Activated T-cell treated with anti-CD3 and anti-CD28 coated beads, Interleukin-2, amount 50 U/mL, for 48 hours (primary cell): ENCODE measurements at regions not wholly inside any gene's neighbourhood (a gene's known extent, or its start where the extent isn't known, plus 50 kb on each side); places are given as distances from the start of the nearest gene placed in this dataset.

Experiments used
- DNase-seq, 2 experiments: peaks; one replicate each; pipeline ENCODE4 v3.0.0-alpha.2; 2020

GRCh38 chr11:79768343-79768742 is 327.5 kb upstream of the TENM4 start:
- no peak for DNase-seq

DNA sequence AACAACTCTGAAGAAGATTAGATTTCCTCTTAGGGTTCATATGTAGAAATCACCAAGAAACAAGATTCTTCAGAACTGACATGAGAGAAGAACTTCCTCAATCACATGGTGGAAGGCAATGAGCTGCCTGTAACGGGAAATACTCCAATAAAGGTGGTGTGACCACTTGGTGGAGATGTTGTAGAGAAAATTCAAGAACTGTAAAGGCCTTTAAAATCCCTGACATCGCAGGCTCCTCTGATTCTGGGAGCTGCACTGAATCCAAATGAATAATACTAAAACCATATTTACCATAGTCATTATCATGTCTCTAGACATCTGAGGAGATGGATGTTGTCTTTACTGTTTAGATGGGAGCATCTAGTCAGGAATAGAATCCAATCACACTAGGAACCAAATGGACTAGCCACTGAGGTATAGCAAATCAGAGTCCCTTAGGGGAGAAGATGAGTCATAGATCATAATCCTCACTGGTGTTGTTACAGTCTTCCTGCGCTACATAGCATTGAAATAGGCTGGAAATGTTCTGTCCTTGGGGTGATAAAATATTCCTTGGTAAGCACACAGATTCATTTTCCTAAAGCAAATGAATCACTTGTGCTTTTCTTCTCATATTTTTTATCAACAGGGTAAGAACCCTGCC is 321.6 kb upstream of the TENM4 start:
- no peak for DNase-seq

- DNase-seq, result no peak
Measured at GRCh38 chr11:79758325-79758724, 317.5 kb upstream of the TENM4 start.

- DNase-seq, result no peak
Measured at GRCh38 chr11:79747406-79747805, 306.6 kb upstream of the TENM4 start.

DNA sequence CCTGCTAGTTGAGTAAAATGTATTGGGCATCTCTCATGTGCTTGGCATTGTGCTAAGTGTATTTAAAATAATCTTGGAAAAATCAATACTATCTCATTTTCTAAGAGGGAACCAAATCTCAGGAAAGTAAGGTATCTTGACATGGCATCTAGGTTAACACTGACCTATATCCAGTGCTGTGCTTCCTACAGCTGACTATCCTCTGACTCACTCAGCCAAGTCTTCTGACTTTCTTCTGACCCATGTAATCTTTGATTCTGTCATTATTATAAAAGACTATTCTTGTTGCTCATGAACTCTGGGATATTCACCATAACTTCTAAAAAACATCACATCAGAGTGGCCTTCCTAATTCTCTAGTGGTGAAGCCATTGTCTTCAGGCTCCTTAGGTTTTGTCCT is 304.1 kb upstream of the TENM4 start:
- DNase-seq, result no peak

GRCh38 chr11:79742176-79742575 is 301.3 kb upstream of the TENM4 start:
- DNase-seq, result no peak

GRCh38 chr11:79739591-79739990 is 298.8 kb upstream of the TENM4 start:
- DNase-seq, result no peak

- no peak for DNase-seq
Measured at GRCh38 chr11:79727221-79727620, 286.4 kb upstream of the TENM4 start.

GRCh38 chr11:79720115-79720514 is 279.3 kb upstream of the TENM4 start:
- no peak for DNase-seq

DNA sequence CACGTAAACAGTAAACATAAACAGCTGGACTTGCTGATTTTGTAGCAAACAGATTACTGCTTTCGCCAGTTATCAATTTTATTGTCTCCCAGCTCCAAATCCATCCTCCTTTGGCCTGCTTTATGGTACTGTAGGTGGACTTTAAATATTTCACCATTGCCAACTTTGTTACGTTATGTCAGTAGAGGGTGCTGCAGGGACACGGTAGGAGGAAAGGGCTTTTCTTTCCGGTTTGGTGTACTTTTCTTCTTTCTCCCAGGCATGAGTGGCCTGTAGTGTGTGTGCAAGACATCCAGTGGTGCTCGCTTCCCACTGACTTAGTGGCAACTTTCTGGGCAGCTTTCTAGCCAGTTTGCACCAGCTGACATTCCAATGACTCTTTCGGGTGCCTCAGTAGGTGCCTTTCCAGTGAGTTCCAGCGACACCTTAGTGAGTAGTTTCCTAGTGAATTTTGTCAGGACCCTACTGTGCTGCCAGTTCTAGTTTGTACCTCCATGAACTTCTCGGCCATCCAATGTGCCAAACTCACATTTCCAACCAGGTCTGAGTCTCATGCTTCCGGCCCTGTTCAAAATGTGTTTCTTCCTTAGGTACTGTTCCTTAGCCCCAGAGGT is 267.6 kb upstream of the TENM4 start:
- no peak for DNase-seq

DNA sequence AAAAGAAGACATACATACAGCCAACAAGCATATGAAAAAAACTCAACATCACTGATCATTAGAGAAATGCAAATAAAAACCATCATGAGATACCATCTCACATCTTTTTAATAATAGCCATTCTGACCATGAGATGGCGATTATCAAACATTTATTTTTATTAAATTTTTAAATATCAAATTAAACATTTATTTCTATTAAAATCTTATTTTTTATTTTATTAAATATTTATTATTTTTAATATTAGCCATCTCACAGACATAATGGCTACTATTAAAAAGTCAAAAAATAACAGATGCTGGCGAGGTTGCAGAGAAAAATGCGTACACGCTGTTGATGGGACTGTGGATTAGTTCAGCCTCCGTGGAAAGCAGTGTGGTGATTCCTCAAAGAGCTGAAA is 264.8 kb upstream of the TENM4 start:
- DNase-seq, result no peak

DNA sequence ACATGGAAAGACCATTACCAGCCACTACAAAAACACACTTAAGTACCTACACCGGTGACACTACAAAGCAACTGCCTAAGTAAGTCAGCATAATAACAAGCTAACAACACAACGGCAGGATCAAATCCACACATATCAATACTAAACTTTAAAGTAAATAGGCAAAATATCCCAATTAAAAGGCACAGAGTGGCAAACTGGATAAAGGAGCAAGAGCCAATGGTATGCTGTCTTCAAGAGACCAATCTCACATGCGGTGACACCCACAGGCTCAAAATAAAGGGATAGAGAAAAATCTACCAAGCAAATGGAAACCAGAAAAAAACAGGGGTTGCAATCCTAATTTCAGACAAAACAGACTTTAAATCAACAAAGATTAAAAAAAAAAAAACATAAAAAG is 261.5 kb upstream of the TENM4 start:
- DNase-seq, result no peak

DNA sequence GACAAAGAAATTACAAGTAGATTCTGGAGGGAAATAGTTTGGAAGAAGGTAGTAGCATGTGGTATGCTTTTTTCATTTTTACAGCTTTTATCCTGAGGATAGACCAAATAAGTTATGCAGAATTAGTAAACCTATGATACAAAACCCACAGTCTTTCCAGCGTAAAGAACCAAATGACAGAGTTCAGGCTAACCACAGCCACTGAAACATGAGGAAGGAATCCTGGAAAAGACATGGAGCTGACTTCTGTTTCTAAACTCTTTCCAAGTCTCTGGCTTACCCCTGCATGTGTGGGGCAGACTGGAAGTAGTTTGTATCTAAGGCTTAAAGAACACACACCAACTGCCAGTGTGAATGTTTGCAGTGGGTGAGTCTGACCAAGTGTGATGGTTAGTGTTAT is 258.4 kb upstream of the TENM4 start:
- no peak for DNase-seq

DNA sequence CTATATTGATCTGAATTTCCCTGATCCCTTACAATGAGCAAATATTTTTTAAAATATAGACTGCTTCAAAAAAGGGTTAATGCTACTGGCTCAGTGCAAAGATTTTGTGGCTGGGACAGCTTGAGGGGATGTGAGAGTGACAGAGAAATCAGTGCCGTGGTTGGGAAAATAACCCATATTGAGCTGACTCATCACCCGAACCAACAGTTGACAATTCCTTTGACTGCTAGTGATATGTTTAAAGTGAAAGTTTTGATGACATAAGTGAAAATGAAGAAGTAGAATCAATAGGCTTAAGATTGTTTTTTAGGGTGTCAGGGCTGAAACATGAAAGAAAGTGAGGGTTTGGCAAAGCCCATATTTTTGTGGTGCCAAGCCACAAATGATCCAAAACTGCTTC is 257.1 kb upstream of the TENM4 start:
- no peak for DNase-seq

GRCh38 chr11:79694368-79694767 is 253.5 kb upstream of the TENM4 start:
- DNase-seq, result no peak

DNA sequence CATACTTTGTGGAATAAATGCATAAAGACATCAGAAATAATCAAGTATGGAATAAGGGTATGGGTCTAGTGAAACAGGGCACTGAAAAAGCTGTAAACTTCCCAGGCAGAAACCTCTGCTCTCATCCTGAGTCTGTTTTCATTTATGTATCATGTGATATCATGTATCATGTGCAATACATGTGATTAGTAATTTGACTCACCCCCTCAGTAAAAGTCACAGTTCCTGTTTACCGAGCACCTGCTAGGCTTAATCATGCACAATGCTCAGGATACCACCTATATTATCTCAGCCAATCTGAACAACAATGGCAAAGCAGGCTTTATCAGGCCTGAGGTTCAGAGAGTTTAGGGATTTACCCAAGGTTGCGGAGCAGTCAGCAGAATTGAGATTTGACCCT is 250.6 kb upstream of the TENM4 start:
- no peak for DNase-seq

DNA sequence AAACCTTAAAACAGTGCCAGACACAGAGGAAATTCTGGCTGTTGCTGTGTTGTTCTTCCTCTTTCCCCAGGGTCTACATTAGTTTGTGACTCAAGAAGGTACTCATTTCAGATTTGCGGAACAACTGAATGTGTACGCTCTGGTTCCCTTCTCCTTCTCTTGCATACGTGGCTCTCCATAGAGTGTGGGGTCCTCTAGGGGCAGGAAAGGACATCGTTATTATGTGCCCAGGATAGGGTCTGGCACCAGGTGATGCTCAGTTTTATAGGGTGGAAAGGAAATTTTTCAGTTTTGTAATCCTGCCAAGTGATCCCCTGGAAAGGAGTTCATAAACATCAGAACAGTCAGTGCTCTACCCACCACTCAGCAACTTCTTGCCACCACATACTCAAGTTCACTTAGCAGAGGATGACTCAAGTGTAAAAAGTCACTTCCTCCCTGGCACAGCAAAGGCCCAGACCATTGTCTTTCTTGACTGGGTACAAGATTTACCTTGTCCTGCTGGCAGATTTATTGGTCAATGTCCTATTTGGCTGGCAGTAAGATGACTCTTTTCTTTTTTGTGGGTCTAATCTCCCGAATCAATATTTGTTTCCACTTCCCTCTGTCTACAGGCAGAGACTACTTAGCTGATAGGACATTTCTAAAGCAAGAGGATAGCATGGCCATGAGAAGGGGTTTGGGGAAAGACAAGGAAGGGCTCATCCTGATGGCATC is 246.0 kb upstream of the TENM4 start:
- no peak for DNase-seq

DNA sequence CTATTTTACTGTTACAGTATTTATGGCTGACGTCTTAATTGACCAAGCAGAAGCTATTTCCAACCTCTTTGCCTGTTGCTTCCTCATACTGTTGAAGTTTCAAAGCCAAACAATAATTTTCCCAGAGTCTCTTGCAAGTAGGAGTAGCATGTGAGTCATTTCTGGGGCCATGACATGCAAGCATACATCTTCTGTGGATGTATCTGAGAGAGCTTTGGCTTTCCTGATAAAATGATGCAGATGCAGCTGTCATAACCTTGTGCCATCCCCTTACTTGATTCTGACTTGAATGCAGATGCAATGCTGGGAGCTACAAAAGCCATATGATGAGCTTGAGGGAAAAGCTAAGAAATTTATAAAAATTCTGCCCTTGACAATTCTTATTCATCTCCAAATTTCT is 243.1 kb upstream of the TENM4 start:
- DNase-seq, result no peak

GRCh38 chr11:79678780-79679452 is 238.1 kb upstream of the TENM4 start:
- DNase-seq, result no peak

- no peak for DNase-seq
Measured at GRCh38 chr11:79676396-79676795, 235.6 kb upstream of the TENM4 start.

DNA sequence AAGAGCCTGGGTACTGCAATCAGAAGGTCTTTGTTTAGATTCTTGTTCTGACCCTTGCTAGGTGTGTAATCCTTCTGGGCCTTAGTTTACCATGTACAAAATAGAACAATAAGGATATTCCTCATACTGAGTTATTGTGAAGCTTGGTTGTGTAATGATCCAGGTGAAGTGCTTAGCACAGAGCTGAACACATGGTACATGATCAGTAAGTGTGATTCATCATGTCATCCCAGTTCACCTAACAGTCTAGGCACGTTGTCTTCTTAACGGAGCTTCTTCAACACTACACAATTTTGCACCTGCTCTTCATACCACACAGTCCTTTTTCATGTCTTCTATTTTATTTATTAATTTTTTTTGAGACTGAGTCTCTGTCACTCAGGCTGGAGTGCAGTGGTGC is 234.3 kb upstream of the TENM4 start:
- DNase-seq, result no peak

DNA sequence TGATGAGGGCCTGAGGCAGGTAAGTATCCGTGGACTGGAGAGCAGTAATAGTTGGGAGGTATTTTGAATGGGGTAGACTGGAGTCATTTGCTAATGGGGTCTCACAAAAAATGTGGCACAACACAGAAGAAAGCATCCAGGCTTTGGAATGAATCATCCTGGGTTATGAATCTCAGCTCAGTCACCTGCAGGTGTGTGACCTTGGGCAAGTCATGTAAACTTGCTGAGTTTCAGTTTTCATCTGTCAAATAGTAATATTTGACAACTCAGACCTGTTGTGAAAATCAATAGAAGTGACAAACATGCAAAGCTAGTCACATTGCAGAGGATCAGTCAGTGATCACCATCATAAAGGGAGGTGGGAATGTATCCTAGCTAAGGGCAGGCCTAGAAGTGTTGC is 232.0 kb upstream of the TENM4 start:
- DNase-seq, result no peak

- no peak for DNase-seq
Measured at GRCh38 chr11:79671401-79671800, 230.6 kb upstream of the TENM4 start.

DNA sequence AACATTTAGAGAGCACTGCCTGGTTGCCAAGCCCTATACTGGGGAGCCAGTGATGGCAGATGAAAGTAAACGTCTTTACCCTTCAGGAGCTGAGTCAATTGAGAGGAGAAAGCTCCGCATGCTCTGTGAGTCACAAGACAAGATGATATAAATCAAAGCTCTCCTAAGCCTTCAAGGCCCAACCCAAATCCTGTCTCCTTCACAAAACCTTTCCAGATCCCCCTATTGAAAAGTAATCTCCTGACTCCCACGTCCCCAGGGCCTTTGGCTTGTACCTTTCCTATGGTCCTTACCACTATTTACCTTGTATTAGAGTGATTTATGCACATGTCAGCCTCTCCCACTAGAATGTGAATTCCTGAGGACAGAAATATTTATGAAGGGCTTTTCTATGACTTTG is 230.1 kb upstream of the TENM4 start:
- no peak for DNase-seq
